ENCODE measurements at regions not wholly inside any gene's neighbourhood (a gene's known extent, or its start where the extent isn't known, plus 50 kb on each side); places are given as distances from the start of the nearest gene placed in this dataset.

GRCh38 chr5:124445070-124445619, 301.3 kb downstream of the ZNF608 start:
- TF ChIP-seq CTCF (IDR thresholded peaks at IDR 0.05): no peak
- no peak for TF ChIP-seq POLR2A (IDR thresholded peaks at IDR 0.05)
